ENCODE measurements at regions not wholly inside any gene's neighbourhood (a gene's known extent, or its start where the extent isn't known, plus 50 kb on each side); places are given as distances from the start of the nearest gene placed in this dataset.
"Not testable (repeated sequence)": the region's sequence is repeated elsewhere in the genome, so short reads cannot be mapped to it uniquely, and the experiment has no call there.

GRCh38 chr15:81859737-81860516 is 185.9 kb downstream of the MEX3B start:
- no peak for DNase-seq

GRCh38 chr15:81858586-81858985 is 187.2 kb downstream of the MEX3B start:
- DNase-seq = no peak

GRCh38 chr15:81858136-81858535 is 187.7 kb downstream of the MEX3B start:
- DNase-seq = no peak

GRCh38 chr15:81856634-81857026 is 189.2 kb downstream of the MEX3B start:
- no peak for DNase-seq

- DNase-seq = no peak
Measured at GRCh38 chr15:81856001-81856633, 189.7 kb downstream of the MEX3B start.

GRCh38 chr15:81853150-81853748 is 192.6 kb downstream of the MEX3B start:
- DNase-seq = no peak

GRCh38 chr15:81852411-81853149 is 193.2 kb downstream of the MEX3B start:
- DNase-seq = no peak

GRCh38 chr15:81851757-81852156 is 194.1 kb downstream of the MEX3B start:
- DNase-seq = no peak

GRCh38 chr15:81851325-81851724 is 194.5 kb downstream of the MEX3B start:
- DNase-seq = no peak

- DNase-seq = no peak
Measured at GRCh38 chr15:81849289-81849688, 196.5 kb downstream of the MEX3B start.

GRCh38 chr15:81848701-81849100 is 197.1 kb downstream of the MEX3B start:
- DNase-seq = no peak

- no peak for DNase-seq
Measured at GRCh38 chr15:81843757-81844407, 201.9 kb downstream of the MEX3B start.

- DNase-seq = no peak
Measured at GRCh38 chr15:81843226-81843625, 202.6 kb downstream of the MEX3B start.

GRCh38 chr15:81839387-81839786 is 206.4 kb downstream of the MEX3B start:
- DNase-seq = no peak

- no peak for DNase-seq
Measured at GRCh38 chr15:81835731-81836130, 210.1 kb downstream of the MEX3B start.

GRCh38 chr15:81830520-81830919 is 215.3 kb downstream of the MEX3B start:
- no peak for DNase-seq

GRCh38 chr15:81829918-81830317 is 215.9 kb downstream of the MEX3B start:
- DNase-seq = no peak

- DNase-seq = no peak
Measured at GRCh38 chr15:81828135-81828534, 217.7 kb downstream of the MEX3B start.

GRCh38 chr15:81825136-81825535 is 220.7 kb downstream of the MEX3B start:
- DNase-seq = no peak

- DNase-seq = not testable (repeated sequence)
Measured at GRCh38 chr15:81822587-81822986, 223.2 kb downstream of the MEX3B start.

GRCh38 chr15:81819924-81820635 is 225.7 kb downstream of the MEX3B start:
- no peak for DNase-seq

- DNase-seq = no peak
Measured at GRCh38 chr15:81814882-81815455, 230.8 kb downstream of the MEX3B start.

Data from CD4-positive, alpha-beta T cell treated with Interleukin-21 for 1 hour (primary cell).